IPS-NIHi11 (cell line): ENCODE measurements at regions not wholly inside any gene's neighbourhood (a gene's known extent, or its start where the extent isn't known, plus 50 kb on each side); places are given as distances from the start of the nearest gene placed in this dataset.

Source experiments
- DNase-seq: peaks from one replicate; pipeline ENCODE4 v3.0.0; 2012; ENCODE audit warnings: mixed read lengths, low spot score

DNA sequence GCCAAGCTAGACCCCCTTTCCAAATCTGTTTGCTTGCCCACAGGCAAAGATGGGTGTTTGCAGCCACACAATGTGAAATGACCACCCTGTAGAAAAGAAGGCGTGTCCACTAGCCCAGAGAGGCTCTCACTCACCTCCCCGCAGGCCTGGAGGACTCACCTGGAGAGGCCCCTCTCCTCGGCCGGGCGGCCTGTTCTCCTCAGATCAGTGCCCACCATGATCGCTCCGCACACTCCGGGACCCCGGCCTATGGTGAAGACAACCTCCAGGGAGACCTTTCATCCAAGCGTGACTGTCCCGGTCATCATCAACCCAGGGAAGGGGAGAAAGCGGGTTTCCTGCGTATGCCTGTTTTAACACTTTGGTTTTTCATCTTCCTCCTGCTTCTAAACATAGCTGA, 328.7 kb upstream of the SALL3 start:
- DNase-seq = no peak

DNA sequence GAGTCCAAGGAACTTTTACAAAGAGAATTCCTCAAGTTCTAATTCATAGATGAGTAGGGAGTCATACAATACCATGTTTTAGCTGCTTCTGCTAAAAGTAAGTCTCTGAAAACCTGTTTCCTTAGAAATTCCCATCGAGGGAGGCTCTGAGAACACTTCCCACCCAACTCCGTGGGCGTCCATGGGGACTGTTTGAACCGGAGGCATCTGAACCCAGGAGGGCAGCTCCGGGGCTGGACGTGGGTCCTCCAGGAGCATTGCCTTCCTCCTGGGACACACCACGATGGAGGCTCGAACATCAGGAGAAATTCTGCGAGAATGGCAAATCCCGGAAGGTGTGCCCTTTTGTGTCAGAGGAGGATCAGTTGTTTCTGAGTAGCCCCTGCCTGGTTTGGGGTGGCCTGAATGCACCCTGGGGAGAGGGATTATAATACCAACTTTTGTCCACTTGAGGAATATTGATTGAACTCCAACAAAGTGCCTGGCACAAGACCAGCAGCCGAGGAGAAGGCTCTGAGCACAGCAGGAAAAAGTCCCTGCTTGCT, 327.5 kb upstream of the SALL3 start:
- no peak for DNase-seq

DNA sequence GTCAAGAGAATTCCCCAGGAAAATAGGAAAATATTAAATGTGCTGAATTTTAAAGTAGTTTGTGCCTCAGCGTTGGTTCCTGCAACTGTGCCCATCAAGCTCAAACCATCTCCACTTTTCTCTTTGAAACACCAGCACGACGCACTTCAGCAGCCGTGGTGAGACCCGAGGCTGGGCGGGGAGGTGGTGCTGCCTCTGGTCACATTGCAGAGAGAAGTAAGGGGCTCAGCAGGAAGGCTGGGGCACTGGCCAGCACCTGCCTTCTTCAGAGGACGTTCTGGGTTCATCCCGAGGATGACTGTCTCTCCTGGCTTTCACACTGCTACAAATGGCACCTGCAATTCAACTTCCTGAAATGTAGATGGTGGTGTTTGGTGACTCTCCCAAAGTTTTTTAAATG, 323.7 kb upstream of the SALL3 start:
- DNase-seq = no peak

DNA sequence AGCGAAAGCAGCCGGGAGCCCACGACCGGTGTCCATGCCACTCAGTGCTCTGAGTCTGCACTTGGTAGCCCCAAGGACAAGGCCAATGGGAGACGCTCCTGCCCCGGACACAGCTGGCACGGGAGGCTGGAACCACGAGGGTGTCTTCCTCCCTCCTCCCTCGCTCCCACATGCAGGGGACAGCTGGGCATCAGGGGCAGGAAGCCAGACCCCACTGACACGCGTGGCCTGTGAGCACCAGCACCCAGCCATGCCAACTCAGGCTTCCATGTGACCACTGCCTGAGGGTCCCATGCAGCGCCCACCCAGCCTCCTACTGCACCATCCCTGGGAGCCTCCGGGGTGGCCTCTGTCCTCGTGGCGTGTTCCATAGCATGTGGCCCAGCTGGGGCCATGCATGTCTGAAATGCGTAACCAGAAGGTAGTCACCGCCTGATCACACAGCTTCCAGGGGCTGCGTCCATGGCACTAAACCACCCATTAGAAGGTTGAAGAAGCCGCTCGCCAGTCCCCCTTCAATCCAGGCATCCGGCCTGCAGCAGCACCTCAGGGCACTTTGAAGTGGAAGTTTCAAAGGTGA, 323.2 kb upstream of the SALL3 start:
- no peak for DNase-seq

- DNase-seq = no peak
Observed at GRCh38 chr18:78658531-78658930, 321.1 kb upstream of the SALL3 start.

- DNase-seq = no peak
Observed at GRCh38 chr18:78659057-78659456, 320.6 kb upstream of the SALL3 start.

GRCh38 chr18:78659748-78660147, 319.9 kb upstream of the SALL3 start:
- peak; percentile 90 for DNase-seq

- no peak for DNase-seq
Observed at GRCh38 chr18:78660311-78660710, 319.3 kb upstream of the SALL3 start.

GRCh38 chr18:78661316-78661715, 318.3 kb upstream of the SALL3 start:
- no peak for DNase-seq

DNA sequence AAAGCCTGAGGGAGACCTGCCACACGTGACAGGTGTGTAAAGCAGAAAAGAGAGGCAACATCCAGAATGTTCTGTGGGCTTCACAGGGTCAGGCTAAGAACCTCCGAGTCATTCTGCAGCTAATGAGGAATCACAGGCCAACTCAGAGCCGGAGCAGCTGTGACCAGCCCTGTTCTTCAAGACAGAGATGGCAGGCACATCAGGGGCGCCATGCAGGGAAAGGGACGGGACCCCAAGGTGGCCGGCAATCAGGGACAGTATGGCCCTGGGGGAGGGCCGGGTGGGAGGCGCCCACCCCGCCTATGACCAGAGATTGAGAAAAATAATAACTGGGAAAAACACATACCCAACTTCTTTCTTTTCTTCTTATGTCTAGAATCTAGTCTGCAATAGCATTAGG, 316.7 kb upstream of the SALL3 start:
- DNase-seq = no peak

DNA sequence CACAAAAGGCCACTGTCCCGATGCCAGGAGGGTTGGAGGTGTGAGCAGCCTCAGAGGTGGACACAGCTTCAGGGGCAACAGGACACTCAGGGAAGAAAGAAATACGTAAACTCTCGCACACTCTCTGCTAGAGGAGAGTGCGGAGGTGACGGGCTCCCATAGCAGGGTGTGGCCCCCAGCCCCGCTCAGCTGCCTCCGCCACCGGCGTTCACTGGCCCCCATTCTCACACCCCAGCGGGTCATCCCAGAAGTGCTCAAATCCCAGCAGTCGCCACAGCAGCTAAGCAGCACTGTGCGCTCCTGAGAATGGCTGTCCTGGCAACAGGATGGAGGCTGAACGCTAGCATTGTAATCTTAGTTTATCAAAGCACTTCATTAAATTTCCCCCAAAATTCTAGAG, 315.6 kb upstream of the SALL3 start:
- no peak for DNase-seq

DNA sequence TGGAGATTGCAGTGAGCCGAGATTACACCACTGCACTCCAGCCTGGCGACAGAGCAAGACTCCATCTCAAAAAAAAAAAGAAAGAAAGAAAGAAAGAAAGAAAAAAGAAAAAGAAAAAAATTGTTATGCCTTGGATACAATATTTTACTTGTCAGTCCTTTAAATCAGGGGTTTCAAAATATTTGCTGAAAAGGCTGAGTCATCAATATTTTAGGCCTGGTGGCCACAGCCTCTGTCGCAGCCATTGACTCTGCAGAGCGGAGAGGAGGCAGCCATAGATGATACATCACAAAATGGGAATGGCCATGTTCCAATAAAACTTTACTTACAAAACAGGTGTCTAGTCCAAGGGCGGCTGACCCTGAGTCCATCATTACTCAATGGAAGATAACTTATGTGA, 314.8 kb upstream of the SALL3 start:
- DNase-seq = no peak

DNA sequence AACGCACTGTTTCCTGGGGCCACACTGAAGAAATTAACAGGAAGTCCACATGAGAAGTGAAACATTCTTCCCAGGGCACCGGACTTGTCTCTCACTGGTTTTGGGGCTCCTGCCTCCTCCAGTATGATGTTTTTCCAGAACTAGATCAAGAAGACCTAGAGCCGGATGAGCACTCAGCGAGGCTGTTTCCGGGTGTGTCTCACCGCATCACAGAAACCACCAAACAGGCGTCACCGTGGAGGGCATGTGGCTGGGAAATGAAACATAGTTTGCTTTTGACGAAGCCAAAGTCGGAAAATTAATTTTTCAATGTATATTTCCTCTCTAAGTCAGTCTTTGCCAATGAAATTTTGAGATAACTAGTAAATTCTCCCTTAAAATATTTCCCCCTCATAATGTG, 314.0 kb upstream of the SALL3 start:
- DNase-seq = no peak

DNA sequence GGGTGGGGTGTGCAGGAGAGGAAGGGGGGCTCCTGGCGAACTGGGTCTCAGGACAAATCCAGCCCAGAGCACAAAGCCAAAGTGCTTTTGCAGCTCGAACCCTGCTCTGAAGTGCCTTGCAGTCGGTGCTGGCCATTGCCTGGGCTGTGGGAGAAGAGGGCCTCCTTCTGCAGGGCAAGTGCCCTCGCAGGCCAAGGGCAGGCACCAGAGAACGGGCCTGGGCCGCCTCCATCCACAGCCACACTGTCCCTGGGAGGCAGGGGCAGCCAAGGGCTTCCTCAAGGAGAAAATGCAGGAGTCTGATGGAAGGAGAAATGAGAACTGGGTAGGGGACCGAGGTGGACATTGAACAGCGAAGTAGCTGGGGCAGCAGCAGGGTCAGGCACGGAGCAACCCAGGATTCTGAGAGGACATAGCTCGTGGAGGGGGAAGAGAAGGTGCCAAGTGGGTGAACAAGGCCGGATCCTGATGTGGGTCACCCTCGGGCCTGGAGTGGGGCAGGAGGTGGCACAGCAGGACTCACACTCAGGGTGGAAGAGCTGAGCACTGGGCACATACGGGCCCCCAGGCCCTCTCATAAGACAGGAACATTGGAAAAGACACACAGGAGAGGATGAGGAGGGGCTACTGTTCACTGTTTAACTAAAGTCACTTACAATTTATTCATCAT, 312.8 kb upstream of the SALL3 start:
- no peak for DNase-seq

DNA sequence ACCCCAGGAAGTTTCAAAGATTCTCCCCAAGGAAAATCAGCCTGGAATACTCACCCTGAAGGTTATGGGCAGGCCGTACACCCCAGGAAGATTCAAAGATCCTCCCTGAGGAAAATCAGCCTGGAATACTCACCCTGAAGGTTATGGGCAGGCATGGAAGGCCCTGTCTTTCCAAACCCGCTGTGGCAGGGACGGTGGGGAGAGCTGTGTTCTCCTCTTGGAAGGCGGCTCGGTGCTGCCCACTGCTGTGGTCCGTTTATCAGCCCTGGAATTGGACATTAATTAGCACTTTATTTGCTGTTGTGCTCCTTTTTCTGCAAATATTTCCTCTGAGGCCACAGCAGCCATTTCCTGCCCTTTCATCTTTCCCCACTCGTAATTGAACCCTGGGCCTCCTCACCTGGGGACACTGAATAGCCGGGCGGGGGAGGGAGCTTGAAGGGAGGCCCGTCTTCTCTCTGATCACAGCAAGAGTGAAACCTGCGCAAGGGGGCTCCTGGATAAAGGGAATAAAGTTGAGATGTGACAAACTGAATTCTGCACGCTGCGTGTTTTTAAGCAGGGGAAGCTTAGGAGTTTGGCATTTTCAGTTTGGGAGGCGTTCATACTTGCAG, 308.7 kb upstream of the SALL3 start:
- DNase-seq = no peak

DNA sequence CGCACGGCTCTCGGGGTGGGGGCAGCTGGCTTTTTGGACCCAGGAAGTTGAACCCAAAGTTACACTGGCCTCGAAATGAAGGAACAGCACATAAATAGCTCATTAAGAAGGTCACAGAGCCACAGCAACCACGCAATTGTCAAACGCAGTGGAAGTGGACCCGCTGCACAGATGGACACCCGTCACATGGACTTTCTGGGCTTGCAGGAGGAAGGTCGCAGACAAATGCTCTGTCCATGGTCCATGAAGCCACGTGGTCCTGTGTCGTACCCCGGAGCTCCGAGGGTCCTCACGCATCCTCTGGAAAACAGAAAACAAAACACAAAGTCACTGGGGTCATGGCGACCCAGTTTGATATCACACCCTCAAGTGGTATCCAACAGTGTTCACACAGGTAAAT, 308.1 kb upstream of the SALL3 start:
- no peak for DNase-seq

GRCh38 chr18:78672862-78673446, 306.7 kb upstream of the SALL3 start:
- DNase-seq = no peak

GRCh38 chr18:78673516-78674321, 305.9 kb upstream of the SALL3 start:
- no peak for DNase-seq

DNA sequence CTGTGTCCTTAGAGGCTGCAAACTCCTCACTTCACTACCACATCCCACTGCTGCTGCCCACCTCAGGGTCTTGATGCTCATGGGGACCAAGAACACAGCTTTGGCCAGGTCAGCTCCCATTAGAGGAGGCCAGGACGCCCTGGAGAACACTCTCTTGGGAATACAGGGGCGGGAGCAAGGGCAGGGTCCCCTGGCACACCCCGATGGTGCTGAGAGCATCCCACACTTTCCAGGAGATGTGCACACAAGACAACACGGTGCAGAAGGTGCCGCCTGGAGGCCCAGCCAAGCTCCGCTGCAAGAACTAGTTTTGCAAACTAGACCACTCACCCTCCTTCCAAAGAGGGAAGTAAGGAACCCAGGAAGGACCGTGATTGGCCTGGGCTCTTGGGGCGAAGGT, 304.4 kb upstream of the SALL3 start:
- DNase-seq = no peak

GRCh38 chr18:78676622-78677482, 302.8 kb upstream of the SALL3 start:
- DNase-seq = no peak
